ENCODE measurements at regions not wholly inside any gene's neighbourhood (a gene's known extent, or its start where the extent isn't known, plus 50 kb on each side); places are given as distances from the start of the nearest gene placed in this dataset.
"Not testable (repeated sequence)": the region's sequence is repeated elsewhere in the genome, so short reads cannot be mapped to it uniquely, and the experiment has no call there.

DNA sequence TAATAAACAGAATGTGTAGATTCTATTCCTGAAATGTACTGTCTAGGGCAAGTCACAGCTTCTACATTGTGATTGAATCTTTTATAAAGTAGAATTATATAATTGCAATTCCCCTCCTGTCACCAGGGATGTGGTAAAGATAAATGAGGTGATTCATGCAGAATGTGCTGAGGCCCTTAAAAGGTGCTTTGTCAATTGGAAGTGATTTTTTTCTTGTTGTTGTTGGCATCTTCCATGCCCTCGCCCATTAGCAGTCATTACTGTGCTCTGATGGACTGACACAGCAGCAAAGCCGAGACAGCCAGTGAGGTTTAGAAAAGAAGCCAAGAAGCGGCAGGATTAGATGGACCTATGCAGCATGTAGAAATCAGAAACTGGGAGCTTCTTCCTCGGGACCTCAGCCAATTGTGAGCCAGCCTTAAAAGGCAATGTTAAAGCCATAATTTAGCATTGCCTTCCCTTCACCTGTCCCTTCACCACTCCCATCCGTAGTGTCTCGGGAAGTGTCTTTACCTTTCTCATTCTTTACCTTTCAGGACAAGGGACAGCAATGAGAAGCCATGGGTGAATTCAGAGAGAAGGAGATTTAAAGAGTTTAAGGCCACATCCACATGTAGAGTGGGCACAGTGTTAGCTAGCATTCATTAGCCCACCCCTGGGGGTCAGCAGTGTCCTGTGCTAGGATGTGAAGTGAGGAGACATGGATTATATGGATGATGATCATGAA is 257.8 kb downstream of the PLK2 start:
- DNase-seq (ENCODE audit: low read depth in 3 of 3), result no peak

DNA sequence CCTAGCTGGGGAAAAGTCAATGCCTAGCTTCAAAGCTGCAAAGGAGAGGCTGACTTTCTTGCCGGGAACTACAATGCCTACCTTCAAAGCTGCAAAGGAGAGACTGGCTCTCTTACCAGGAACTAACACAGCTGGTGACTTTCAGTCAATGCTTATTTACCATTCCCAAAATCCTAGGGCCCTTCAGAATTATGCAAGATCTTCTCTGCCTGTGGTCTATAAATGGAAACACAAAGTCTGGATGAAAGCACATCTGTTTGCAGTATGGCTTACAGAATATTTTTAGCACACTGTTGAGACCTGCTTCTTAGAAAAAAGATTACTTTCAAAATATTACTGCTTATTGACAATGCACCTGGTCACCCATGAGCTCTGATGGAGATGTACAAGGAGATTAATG is 259.4 kb downstream of the PLK2 start:
- DNase-seq (ENCODE audit: low read depth in 3 of 3), result no peak

- DNase-seq (ENCODE audit: low read depth in 3 of 3), result no peak
Measured at GRCh38 chr5:58199087-58199486, 260.8 kb downstream of the PLK2 start.

DNA sequence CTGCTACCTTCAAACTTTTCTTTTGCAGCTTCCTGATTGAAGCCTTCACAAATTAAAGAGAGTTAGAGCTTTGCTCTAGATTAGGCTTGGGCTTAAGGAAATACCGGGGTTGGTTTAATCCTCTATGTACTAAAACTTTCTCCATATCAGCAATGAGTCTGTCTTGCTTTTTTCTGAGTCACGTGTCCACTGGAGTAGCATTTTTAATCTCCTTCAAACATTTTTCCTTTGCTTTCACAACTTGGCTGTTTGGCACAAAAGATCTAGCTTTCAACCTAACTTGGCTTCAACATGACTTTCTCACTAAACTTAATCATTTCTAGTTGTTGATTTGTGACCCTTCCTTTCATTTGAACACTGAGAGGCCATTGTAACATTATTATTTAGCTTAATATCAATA is 261.6 kb downstream of the PLK2 start:
- DNase-seq (ENCODE audit: low read depth in 3 of 3), result no peak

DNA sequence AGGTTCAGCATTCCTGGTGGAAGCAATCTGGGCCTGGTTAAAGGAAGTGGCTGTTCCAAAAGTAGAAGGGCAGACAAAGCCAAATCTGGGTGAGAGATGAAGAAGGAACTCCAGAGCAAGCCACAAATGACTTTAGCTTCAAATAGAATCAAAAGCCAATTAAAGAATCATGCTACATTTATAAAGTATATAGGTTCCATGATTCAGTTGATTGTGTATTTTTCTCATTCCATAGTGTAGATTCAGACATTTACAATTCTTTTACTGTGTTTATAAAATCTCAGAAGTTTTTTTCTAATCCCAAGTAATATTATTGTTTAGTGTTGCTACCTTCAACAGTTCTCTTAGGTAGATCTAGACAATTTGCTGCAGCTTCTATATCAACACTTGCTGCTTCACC is 262.0 kb downstream of the PLK2 start:
- no peak for DNase-seq (ENCODE audit: low read depth in 3 of 3)

DNA sequence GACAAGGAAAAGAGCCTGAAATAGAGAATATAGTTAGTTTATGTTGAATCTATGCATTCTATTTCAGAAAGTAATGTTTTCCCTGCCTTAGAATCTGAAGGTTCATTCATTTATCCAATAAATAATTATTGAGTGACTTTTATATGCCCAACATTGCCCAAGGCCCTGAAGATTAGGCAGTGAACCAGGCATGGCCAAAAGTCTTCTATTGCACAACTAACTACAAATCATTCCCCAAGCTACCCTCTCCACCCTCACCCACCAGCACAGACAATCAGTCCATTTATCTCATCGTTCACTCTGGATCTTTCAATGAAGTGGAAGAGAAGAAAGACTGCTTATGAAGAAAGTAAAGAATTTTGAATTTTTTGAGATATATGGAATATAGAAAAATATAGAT is 268.4 kb downstream of the PLK2 start:
- no peak for DNase-seq (ENCODE audit: low read depth in 3 of 3)

- DNase-seq (ENCODE audit: low read depth in 3 of 3), result no peak
Measured at GRCh38 chr5:58188262-58188651, 271.6 kb downstream of the PLK2 start.

DNA sequence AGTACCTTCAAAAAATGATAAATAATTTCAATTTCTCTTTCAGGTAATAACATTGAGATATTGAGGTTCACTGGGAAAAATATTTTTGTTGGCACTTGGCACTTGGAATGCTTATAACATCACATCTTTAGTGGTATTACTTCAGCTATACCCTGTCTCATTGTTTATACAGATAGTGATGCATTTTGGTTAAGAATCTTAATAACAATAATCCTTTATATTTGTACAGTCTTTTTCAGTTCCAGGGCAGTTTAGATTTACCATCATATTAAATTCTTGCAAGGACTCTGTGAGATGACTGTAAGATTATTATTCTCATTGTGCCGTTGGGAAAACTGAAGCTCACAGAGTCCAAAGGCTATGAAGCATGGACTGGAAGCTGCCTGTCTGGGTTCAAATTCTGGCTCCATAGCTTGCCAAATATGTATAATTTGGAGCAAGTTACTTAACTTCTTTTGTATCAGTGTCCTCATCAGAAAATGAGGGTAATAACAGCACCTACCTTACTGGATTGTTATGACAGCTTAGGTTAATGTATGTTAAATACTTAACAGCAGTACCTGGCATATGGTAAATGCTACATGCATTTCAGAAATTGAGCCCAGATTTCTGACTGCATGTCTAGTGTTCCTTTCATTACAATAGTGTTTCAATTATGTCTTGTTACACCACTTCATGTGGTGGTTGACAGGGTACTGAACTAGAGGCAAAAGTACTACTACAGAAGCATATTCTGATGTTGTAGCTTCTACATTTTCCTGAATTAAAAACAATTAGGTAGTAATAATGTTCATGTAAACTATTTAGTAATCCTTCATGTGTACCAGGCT is 272.2 kb downstream of the PLK2 start:
- no peak for DNase-seq (ENCODE audit: low read depth in 3 of 3)

GRCh38 chr5:58185801-58186200 is 274.1 kb downstream of the PLK2 start:
- no peak for DNase-seq (ENCODE audit: low read depth in 3 of 3)

DNA sequence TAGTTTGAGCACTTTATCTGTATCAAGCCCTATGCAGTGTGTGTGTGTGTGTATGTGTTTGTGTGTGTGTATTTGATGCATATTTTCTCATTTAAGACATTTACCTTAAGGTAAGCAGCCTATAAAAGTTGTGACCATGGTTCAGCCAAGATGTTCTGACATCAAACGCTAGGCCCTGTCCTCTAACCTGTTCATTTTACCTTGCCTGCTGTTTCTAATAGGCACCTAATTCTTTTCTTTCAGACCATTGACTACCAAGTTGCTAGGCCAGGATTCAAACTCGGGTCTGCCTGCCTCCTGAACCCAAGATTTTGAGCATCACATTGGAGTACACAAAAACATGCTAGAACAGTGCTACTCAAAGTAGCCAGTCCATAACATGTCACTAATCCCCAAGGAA is 274.5 kb downstream of the PLK2 start:
- no peak for DNase-seq (ENCODE audit: low read depth in 3 of 3)

GRCh38 chr5:58184910-58185309 is 275.0 kb downstream of the PLK2 start:
- no peak for DNase-seq (ENCODE audit: low read depth in 3 of 3)

DNA sequence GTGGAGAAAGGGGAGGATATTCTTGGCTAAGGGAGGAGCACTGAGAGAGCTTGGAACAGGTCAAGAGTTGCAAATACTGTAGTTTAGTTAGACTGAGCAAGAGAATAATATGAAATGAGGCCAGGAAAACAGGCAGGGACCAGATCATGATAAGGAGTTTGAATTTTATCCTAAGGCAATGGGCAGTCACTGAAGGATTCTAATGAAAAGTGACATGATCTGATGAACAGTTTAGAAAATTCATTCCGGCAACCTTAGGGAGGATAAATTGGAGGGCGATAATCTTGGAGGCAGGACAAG is 276.1 kb downstream of the PLK2 start:
- no peak for DNase-seq (ENCODE audit: low read depth in 3 of 3)

DNA sequence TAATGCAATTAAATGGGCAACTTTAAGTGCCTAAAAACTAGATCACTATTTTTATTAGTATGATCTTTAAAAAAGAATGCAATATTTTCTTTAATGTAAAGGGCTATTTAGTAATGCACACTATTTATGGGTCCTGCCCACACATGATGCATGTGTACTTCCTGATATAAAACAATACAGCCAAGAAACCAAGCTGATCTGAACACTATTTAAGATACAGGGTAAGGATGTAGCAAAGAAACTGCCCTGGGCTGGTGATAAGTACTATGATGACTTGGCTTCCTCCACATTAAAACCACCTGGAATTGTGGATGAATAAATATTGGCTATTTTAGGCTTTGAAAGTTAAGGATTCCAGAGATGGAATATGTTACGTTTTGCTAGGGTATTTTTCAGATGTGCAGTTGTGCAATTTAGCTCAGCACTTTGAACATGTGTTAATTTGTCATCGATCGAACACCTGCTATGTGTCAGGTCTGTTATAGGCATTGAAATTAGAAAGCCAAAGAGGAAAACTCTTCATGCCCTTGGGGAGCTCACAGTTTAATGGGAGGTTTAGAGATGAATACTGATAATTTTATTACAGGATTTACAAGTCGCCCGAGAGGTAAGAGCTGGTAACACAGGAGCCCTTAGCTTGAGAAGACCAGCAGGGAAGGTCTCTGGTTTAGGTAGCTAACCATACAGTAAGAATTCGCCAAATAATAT is 276.7 kb downstream of the PLK2 start:
- no peak for DNase-seq (ENCODE audit: low read depth in 3 of 3)

GRCh38 chr5:58182287-58182841 is 277.5 kb downstream of the PLK2 start:
- no peak for DNase-seq (ENCODE audit: low read depth in 3 of 3)

GRCh38 chr5:58181578-58182286 is 278.2 kb downstream of the PLK2 start:
- DNase-seq (ENCODE audit: low read depth in 3 of 3), result no peak

GRCh38 chr5:58172946-58173345 is 286.9 kb downstream of the PLK2 start:
- no peak for DNase-seq (ENCODE audit: low read depth in 3 of 3)

DNA sequence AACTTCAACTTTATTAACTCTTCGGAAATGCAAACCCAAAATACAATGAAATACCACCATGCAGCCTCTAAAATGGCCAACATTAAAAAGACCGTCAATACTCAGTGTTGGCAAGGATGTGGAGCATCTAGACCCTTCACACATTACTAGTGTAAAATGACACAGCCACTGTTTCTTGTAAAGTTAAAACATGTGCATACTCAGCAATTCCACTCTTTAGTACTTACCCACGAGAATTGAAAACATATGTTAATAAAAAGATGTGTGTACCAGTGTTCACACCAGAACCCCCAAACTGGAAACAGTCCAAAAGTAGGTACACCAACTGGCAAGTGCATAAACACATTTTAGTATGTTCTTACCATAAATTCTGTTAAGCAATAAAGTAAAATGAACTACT is 294.7 kb downstream of the PLK2 start:
- no peak for DNase-seq (ENCODE audit: low read depth in 3 of 3)

GRCh38 chr5:58161889-58162288 is 298.0 kb downstream of the PLK2 start:
- DNase-seq (ENCODE audit: low read depth in 3 of 3), result not testable (repeated sequence)

DNA sequence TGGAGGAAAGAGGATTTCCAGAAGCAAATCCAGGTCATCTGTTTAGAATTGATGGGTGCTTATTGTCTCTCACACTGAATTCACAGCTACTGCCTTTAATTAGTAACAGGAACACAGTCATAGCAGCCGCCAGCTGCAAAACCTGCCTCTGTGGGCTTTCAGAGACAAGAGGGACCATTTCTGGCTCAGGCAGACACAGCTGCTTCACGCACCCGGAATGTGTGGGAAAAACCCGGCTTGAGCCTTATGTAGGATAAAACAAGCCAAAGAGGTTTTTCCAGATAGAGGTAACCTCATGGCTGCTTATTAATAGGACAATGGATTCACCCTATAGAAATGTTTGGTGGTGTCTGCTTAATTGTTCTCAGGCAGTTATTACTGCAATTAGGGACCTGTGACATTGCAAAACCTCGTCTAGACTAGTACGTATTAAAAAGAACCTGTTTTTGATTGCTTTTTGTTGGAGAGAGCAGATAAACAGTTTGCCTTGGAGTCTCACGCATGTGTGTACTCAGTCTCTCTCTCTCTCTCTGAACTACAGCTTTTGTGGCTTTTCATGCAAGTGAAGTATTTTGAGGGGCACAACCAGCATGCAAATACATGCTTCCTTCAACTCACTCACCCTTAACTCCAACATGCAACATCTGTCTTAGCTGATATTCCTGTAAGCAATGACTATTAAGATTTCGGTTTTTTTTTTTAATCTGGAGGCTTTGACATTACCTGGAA is 302.7 kb downstream of the PLK2 start:
- no peak for DNase-seq (ENCODE audit: low read depth in 3 of 3)

DNA sequence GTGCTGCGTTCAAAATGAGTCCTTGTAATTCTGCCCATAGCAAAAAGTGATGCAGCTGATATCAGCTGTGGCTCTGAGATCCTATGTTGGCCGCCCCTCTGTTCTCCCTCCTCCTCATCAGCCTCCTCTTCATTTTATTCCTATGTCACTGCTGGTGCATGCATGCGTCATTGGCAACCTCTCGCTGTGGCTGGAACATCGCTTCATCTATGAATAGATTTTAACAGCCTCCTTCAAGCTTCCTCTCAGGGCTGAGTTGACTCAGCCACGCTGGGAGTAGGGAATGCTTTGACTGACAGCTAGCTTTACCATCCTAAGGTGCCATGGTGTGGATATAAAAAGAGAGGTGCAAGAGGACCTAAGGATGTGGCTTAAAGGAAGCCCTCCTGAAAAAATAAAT is 303.5 kb downstream of the PLK2 start:
- DNase-seq (ENCODE audit: low read depth in 3 of 3), result no peak

DNA sequence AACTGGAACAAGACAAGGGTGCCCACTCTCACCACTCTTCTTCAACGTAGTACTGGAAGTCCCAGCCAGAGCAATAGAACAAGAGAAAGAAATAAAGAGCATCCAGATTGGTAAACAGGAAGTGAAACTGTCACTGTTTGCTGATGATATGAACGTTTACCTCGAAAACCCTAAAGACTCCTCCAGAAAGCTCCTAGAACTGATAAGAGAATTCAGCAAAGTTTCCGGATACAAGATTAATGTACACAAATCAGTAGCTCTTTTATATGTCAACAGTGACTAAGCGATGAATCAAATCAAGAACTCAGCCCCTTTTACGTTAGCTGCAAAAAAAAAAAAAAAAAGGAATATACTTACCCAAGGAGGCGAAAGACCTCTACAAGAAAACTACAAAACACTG is 306.6 kb downstream of the PLK2 start:
- no peak for DNase-seq (ENCODE audit: low read depth in 3 of 3)
